Stimulated activated CD8-positive, alpha-beta memory T cell treated with anti-CD3 and anti-CD28 coated beads, Interleukin-4, amount 100 ng/mL, for 4 hours (primary cell): ENCODE measurements at regions not wholly inside any gene's neighbourhood (a gene's known extent, or its start where the extent isn't known, plus 50 kb on each side); places are given as distances from the start of the nearest gene placed in this dataset.

Experiments
- DNase-seq, 2 donors: peaks; one replicate each; pipeline ENCODE4 v3.0.0-alpha.2; 2020; ENCODE audit warnings: low read depth in 2 of 2, low spot score in 1 of 2

- no peak for DNase-seq
Observed at GRCh38 chr7:41834805-41835694, 132.2 kb upstream of the INHBA start.

- DNase-seq = no peak
Observed at GRCh38 chr7:41832941-41833340, 130.1 kb upstream of the INHBA start.

GRCh38 chr7:41830271-41830670 is 127.4 kb upstream of the INHBA start:
- DNase-seq = no peak

- DNase-seq = no peak
Observed at GRCh38 chr7:41828911-41829310, 126.0 kb upstream of the INHBA start.

GRCh38 chr7:41826641-41827040 is 123.8 kb upstream of the INHBA start:
- no peak for DNase-seq

- DNase-seq = no peak
Observed at GRCh38 chr7:41825927-41826480, 123.1 kb upstream of the INHBA start.

DNA sequence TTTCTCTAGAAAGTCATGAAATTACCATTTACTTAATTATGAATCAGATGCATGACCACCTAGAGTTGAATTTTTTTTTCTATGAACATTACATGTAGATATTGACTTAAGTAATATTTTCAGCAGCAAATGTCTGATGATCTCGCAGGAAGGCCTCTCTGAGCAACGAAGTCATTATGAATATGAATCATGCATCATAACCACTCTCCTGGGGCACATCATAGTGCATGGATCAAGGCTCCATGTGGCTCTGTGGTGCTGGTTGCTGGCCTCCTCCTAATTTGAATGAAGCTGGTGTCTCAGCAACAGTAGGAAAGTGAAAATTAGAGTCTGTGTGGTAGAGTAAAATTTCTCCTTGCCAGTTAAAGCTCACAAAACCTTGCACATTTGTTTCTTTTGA is 121.4 kb upstream of the INHBA start:
- no peak for DNase-seq

DNA sequence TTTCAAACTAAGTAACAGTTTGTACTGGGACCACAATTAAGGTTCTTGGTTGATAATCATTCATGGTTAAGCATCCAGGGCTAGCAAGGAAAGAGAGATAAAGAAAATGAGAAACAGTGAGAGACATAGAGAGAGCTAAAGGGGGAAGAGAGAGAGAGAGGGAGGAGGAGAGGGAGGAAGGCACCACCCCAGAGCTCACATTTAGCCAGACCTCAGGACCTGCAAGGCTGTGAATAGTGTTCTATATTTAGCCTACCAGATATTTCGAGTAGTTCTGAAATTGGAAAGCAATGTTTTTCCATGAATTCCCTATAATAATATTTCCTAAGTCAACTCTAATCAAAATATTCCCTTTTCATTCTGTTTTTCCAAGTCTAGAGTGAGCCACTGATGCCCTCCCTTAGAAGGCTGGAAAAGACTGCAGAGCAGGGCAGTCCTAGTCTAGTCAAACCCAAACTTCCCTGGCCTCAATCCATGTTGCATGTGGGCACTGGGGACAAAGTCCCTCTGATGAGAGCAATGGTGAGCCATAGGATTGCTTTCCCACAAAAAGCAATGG is 119.4 kb upstream of the INHBA start:
- DNase-seq = no peak

DNA sequence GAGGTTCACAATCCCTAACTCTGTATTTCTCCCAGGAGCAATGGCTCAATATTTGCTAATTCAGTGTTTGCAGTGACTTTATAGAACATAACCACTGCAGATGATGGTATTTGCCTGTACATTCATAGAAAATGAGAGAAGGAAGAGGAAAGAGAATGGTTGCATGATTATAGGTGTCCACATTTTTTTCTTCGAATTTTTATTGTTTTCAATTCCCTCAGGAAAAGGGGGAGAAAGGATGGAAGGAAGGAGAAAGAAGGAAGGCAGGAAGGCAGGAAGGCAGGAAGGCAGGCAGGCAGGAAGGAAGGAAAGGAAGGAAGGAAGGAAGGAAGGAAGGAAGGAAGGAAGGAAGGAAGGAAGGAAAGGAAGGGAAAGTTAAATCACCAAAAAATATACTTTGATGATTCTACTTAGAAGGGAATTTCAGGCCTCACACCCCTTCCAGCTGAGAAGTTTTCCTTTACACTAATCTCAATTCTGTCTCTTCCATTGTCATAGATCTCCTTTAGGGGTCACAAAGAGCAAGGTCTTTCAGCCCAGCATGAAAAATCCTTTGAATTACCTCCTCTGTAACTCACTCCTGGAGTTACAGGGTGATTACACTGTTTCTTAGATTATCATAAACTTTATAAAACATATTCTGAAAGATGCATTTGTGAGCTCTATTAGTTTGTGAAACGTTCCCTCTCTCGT is 118.8 kb upstream of the INHBA start:
- no peak for DNase-seq

DNA sequence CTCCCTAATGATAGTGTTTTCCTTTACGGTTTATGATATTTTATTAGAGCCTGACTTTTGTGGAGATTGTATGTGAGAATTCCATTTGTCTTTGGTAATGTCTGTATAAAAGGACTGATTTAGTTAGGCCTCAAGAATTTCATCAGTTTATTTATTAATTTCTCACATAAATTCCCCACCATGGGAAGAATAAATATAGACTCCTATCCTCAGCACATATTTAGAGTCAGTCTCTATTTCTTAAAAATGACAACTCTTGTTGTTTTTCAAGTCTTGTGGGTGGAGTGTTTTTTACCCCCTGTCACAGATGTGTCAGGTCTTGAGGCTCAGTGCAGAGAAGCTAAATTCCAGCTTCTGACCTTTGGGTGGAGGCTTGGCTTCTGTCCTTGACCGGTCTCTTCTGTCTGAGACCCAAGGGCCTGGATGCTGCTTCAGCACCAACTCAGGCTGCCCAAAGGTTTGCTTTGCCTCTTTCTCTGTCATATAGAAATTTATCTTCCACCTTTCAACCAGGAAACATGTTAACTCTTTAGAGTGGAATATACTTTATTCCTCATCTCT is 117.3 kb upstream of the INHBA start:
- no peak for DNase-seq

GRCh38 chr7:41819645-41820044 is 116.8 kb upstream of the INHBA start:
- no peak for DNase-seq

DNA sequence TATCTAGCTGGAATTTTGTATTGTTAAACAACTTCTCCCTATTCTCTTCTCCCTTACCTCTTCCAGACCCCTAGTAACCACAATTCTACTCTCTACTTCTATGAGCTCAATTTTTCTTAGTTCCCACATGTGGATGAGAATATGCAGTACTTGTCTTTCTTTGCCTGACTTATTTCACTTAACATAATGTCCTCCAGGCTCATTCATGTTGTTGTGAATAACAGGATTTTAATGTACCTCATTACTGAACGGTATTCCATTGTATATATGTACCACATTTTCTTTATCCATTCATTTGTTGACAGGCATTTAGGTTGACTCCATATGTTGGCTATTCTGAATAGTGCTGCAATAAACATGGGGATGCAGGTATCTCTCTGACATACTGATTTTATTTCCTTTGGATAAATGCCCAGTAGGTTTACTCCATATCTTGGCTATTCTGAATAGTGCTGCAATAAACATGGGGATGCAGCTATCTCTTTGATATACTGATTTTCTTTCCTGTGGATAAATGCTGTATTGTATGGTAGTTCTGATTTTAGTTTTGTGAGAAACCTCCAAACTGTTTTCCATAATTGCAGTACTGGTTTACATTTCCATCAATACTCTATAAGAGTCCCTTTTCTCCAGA is 116.0 kb upstream of the INHBA start:
- DNase-seq = no peak

DNA sequence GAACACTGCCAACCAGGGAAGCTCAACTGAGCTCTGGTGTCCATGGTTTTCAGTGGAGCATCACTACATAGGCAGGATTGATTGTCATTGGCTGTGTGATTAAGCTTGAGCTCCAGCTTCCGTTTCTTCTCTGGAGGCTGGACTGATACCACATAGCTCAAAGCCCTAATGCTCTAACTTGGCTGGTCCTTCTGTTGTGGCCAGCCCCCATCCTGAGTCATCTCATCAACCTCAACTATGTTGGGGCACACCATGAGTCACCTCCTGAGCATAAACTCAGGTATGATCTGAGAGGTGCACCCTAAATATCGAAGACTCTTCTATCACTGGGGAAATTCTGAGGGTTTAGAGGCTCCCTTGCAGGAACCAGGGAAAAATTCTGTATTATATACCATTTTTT is 114.5 kb upstream of the INHBA start:
- peak in 1 of 2 donors; percentile 7 for DNase-seq

DNA sequence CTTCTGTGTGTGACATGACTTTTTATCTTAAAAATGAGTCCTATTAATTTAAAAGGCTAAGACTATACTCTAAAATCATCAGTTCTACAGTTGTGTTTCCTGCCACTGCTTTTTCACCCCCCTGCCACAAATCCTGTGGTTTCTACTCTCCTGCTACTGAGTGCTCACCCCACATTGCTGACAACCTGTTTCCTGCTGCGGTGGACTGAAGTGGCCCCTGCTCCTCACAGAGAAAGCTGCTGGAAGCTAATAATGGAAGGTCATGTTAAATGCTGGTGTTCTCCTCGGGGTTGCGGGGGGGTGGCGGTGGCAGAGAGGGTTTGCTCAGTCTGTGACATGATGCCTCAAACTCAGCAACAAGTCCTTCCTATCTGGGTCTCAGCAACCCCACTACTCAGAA is 113.2 kb upstream of the INHBA start:
- DNase-seq = peak in 1 of 2 donors; percentile 2

DNA sequence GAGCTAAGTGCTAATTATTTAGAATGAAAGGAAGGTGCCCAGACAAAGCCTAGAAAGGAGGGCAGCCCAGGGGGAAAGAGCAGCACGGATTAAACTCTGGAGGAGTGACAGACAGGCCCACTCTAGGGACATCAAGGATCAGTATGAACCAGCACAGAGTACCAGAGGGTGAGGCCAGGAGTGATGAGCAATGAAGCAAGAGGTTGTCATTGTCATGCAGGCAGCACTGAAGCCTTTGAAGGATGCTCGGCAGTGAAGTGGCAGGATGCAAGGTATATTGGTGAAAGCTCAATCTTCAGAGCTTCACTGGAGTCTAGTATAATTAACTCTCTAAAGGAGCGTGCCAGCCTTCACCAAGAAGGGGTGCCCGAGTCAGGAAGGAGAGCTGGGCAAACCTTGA is 112.0 kb upstream of the INHBA start:
- no peak for DNase-seq

DNA sequence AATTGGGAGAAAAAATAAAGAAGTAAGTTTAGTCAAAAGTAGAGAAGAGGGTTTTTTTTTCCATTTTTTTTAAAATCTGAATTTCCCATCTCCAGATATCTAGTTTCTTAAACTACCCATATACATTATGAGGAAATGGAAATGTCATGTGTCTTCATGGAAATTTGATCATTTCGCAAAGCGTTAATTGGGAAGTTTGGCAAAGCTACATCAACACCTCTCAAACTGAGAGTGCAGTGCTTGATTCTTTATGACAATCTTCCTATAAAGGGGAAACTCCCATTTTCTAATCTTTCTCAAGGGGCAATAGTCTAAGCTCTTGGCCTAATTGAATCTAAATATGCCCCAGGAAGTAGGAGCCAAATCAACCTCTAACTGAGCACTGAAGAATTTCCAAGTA is 110.4 kb upstream of the INHBA start:
- DNase-seq = no peak

GRCh38 chr7:41811941-41812340 is 109.1 kb upstream of the INHBA start:
- DNase-seq = no peak

- no peak for DNase-seq
Observed at GRCh38 chr7:41809940-41810576, 107.2 kb upstream of the INHBA start.

- DNase-seq = no peak
Observed at GRCh38 chr7:41809529-41809939, 106.6 kb upstream of the INHBA start.

- no peak for DNase-seq
Observed at GRCh38 chr7:41809116-41809515, 106.2 kb upstream of the INHBA start.

- no peak for DNase-seq
Observed at GRCh38 chr7:41808541-41808940, 105.7 kb upstream of the INHBA start.
